Progenitor cell of endocrine pancreas (in vitro differentiated cells): ENCODE measurements at regions not wholly inside any gene's neighbourhood (a gene's known extent, or its start where the extent isn't known, plus 50 kb on each side); places are given as distances from the start of the nearest gene placed in this dataset.

Experiments used
- DNase-seq: peaks from one replicate; pipeline ENCODE4 v3.0.0; 2021; ENCODE audit warnings: low spot score; ENCODE audit not compliant: unreplicated experiment
- H3K27ac Mint-ChIP-seq: 2 replicates; pipeline ENCODE4 v1.8.0; 2021; ENCODE audit warnings: mild to moderate bottlenecking, moderate library complexity, mixed read lengths
- H3K27me3 Mint-ChIP-seq: 2 replicates; pipeline ENCODE4 v1.8.0; 2021; ENCODE audit warnings: mixed read lengths
- H3K36me3 Mint-ChIP-seq: 2 replicates; pipeline ENCODE4 v1.8.0; 2022; ENCODE audit warnings: mixed read lengths; ENCODE audit not compliant: insufficient read depth
- H3K4me1 Mint-ChIP-seq: 2 replicates; pipeline ENCODE4 v1.8.0; 2021; ENCODE audit warnings: low read depth, mixed read lengths
- H3K4me3 Mint-ChIP-seq: 2 replicates; pipeline ENCODE4 v1.8.0; 2021; ENCODE audit warnings: low read depth, mild to moderate bottlenecking, moderate library complexity, mixed read lengths
- H3K9me3 Mint-ChIP-seq: 2 replicates; pipeline ENCODE4 v1.8.0; 2021; ENCODE audit warnings: low read depth, mixed read lengths
- TF ChIP-seq, protein P1 (sequence below): fragments of 200-600 bp; sonication (generic); IDR thresholded peaks from one replicate; pipeline ENCODE4 v1.5.0; 2021; ENCODE audit warnings: antibody characterized with exemption, mild to moderate bottlenecking; ENCODE audit not compliant: unreplicated experiment

DNA sequence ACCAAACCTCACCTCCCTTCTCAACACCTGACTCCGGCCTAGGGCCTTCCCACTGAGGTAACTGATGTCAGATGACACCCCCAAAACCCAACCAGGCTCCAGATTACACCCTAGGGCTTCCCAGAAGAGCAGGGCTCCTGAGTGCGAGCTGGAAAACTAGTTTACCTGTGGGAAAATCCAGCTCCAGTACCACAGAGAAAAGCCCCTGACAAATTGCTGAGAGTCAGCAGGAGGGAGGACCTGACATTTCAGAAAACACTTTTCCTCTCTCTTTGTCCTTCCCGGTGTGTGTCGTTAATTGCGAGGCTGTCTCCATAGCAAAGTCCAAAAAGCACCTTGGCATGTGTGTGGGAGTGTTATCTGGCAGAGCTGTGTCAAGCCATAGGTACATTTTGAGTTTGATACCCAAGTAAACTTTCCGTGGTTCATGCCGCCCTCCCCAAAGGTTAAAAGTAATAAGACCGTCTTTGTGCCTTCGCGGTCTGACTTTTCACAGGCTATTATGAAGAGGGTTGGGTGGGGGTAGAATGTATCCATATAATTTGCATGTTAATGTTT is 79.8 kb upstream of the FNDC3B start:
- no peak for DNase-seq
- Mint-ChIP-seq H3K27me3 (no peaks in the 10 kb centered on the region), H3K36me3 (no peaks in the 10 kb centered on the region), H3K9me3 (no peaks in the 10 kb centered on the region), H3K27ac (peak overlapping the region; percentile 37), H3K4me3 (no peak overlapping the region), H3K4me1 (peaks cover 38% of the 10 kb centered on the region)
- TF ChIP-seq, protein P1, sequence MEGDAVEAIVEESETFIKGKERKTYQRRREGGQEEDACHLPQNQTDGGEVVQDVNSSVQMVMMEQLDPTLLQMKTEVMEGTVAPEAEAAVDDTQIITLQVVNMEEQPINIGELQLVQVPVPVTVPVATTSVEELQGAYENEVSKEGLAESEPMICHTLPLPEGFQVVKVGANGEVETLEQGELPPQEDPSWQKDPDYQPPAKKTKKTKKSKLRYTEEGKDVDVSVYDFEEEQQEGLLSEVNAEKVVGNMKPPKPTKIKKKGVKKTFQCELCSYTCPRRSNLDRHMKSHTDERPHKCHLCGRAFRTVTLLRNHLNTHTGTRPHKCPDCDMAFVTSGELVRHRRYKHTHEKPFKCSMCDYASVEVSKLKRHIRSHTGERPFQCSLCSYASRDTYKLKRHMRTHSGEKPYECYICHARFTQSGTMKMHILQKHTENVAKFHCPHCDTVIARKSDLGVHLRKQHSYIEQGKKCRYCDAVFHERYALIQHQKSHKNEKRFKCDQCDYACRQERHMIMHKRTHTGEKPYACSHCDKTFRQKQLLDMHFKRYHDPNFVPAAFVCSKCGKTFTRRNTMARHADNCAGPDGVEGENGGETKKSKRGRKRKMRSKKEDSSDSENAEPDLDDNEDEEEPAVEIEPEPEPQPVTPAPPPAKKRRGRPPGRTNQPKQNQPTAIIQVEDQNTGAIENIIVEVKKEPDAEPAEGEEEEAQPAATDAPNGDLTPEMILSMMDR = no peak

DNA sequence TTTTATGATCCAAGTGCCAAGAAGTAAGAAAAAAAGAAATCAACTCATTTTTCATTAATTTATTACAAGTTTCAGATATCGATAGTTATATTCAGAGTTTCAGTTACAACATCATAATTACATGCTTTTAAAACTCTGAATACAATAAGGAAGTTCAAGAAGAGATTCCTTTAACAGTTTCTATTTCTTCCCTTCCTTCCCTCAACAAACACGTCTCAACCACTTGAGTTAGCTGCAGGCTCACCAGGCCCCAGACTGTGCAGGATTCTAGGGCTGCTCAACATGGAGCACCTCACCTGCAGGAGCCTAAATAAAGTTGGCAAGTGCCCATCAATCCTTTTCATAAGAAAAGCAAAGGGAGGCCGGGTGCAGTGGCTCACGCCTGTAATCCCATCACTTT is 79.2 kb upstream of the FNDC3B start:
- Mint-ChIP-seq H3K27ac (no peak overlapping the region), H3K4me1 (peaks cover 34% of the 10 kb centered on the region), H3K4me3 (no peak overlapping the region), H3K9me3 (no peaks in the 10 kb centered on the region), H3K27me3 (no peaks in the 10 kb centered on the region), H3K36me3 (no peaks in the 10 kb centered on the region)
- DNase-seq = no peak
- TF ChIP-seq, protein P1 = no peak

DNA sequence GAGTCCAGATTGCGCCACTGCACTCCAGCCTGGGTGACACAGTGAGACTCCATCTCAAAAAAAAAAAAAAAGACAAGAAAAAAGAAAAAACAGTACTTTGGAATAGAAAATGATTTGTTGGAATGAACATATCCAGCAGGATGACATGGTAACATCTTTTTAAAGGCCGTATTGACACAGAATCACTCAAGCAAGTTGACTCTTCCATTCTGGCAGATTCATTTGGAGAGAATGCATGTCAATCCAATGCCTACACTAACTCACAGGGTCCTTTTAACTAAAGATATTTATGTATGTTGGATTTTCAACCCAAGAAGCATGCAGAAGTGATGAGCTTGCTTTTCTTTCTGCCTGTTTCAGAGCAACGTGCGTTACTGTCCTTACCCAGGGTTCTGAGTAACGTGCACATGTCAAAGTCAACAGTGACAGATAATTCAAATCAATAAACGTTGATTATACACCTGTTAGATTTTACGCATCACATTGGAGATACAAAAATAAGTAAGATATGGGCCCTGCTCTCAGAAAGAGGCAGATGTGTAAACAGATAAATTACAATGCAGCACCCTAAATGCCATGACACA is 77.1 kb upstream of the FNDC3B start:
- no peak overlapping the region for H3K4me3 Mint-ChIP-seq
- H3K27ac Mint-ChIP-seq = no peak overlapping the region
- peaks cover 36% of the 10 kb centered on the region for H3K4me1 Mint-ChIP-seq

DNA sequence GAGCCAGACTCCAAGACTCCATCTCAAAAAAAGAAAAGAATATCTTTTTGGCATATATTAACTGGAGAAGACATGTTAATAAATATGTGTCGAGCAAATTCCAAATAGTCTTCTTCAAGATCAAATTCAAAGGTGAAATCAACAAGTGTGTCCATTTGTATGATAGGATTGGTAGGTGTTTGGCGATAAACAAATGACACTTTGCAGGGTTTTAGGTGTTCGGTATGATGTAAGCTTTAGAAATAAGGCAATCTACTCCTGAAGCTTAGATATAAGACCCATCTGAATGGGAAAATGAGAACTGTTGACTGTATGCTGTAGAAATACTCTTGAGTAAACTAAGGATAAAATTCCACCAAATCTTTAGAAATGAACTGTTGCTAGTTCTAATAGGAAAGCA is 75.8 kb upstream of the FNDC3B start:
- H3K4me3 Mint-ChIP-seq = no peak overlapping the region
- H3K27me3 Mint-ChIP-seq = no peaks in the 10 kb centered on the region
- peaks cover 35% of the 10 kb centered on the region for H3K4me1 Mint-ChIP-seq
- TF ChIP-seq, protein P1 = no peak
- no peak for DNase-seq
- H3K9me3 Mint-ChIP-seq = no peaks in the 10 kb centered on the region
- H3K27ac Mint-ChIP-seq = no peak overlapping the region
- no peaks in the 10 kb centered on the region for H3K36me3 Mint-ChIP-seq

More for the DNA sequence above, 77.1 kb upstream of the FNDC3B start:
- TF ChIP-seq, protein P1 = no peak
- H3K27me3 Mint-ChIP-seq = no peaks in the 10 kb centered on the region
- H3K36me3 Mint-ChIP-seq = no peaks in the 10 kb centered on the region
- no peak for DNase-seq
- H3K9me3 Mint-ChIP-seq = no peaks in the 10 kb centered on the region

DNA sequence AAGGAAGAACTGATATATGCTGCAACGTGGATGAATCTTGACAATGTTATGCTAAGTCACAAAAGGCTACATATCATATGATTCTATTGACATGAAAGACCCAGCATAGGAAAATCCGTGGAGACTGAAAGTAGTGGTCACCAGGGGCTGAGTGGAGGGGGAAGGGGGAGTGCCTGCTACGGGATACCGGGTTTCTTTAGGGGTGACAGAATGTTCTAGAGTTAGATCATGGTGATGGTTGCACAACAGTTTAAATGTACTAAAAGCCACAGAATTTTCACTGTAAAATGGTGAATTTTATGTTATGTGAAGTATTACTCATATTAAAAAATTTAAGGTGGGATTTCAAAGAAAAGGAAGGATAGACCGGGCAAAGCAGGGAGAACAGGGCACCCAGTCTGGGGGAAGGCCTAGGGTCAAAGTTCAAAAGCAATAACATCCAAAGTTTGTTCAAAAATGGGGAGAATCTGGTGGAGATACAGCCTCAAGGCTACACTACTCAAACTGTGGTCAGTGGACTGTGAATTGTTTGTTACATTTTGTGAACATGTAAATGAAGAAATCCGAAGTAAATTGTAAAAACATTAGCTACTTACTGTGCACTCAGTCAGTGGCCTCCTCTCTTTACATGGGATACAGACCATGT is 74.2 kb upstream of the FNDC3B start:
- Mint-ChIP-seq H3K36me3 (no peaks in the 10 kb centered on the region), H3K4me3 (no peak overlapping the region), H3K27me3 (no peaks in the 10 kb centered on the region), H3K9me3 (peaks cover 5% of the 10 kb centered on the region), H3K27ac (no peak overlapping the region), H3K4me1 (peaks cover 24% of the 10 kb centered on the region)
- TF ChIP-seq, protein P1 = no peak
- DNase-seq = no peak
